ENCODE measurements at regions not wholly inside any gene's neighbourhood (a gene's known extent, or its start where the extent isn't known, plus 50 kb on each side); places are given as distances from the start of the nearest gene placed in this dataset.

DNA sequence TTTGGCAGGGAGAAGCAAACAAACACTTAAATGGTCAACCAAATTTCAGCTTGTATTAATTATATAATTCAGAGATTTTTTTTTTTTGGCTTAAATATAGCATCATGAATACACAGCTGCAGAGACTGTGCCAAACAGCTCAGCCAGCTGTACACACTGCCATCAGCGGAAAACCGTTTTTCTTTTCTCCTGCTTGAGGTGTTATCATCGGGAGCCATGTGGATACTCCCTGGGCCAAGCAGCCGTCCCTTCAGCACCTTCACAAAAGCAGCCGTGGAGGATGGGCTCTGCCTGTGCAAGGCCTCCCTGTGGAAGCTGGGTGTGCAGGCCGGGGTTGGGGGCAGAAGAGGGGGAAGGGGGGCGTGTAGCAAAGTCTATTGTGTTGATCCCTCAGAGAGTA lies 85.0 kb downstream of the NUF2 start:
- DNase-seq (ENCODE audit: low spot score): no peak

DNA sequence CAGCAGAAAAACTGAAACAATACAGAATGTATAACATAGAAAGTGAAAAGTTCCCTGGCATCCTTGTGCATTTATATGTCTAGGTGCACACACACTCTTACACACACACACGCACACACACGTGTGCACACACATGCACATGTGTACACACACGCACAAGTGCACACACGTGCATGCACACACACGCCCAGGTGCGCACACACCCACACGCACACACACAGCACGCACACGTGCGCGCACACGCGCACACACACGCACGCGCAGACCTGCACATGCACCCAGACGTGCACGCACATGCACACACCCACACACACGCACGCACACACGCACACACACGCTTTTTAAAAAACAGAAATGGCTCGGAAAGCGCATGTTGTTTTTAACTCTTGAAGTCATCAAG lies 86.5 kb downstream of the NUF2 start:
- DNase-seq (ENCODE audit: low spot score): no peak

DNA sequence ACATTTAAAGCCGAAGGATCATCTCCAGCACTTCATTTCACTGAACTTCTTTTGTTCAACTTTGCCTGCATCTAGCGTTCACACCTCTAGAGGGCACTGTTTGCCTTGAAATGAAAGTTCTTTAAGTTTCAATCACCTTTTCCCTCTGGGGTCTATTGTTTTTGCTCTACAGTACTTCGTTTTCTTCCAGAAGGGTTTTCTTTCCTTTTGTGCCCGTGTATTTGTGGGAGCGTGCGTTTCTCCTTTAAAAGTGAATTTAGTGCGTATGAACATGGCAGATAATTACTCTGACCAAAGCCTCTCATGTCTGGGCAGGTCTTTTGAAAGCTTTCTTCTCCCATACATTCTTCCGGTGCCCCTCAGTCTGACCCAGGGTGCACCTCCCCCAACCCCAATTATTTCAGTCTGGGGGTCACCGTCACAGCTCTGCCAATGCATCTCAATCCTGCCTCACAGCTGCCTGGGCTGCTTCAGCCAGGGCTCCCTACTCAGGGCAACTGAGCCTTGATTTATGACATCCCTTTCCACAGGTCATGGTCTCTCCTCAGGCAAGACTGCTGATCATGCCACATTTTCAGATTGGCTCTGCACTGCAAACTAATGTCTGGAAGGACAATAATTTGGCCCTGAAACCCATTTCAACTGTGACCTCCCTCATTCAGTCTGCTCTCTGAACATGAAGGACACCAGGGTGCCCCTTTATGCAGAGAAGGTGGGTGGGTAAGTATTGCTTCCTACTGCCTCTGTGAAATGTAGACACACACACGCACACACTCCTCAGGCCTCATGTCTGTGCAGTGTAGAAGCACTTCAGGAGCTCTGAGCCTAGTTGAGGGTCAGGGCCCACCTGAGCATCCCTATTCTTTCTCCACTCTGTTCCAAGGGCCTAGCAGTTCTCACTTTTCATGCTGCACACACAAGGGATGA lies 88.6 kb downstream of the NUF2 start:
- peak; percentile 36 for DNase-seq (ENCODE audit: low spot score)

DNA sequence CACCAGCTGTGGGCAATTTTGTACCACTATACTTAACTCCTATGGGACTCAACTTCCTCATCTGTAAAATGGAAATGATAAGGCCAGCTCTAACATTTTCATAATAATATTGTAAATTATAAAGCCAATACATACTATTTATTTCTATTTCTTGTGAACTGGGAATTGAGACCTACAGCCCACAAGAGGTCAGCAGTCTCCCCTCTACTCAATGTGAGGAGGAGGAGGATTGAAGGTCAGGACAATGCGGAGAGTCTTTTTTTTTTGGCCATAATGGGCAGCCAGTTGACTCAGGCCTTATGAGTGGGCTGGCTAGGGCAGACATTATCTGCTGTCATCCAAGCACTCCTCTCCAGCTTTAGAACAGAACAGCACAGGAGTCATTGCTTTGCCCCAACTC lies 90.5 kb downstream of the NUF2 start:
- no peak for DNase-seq (ENCODE audit: low spot score)

DNA sequence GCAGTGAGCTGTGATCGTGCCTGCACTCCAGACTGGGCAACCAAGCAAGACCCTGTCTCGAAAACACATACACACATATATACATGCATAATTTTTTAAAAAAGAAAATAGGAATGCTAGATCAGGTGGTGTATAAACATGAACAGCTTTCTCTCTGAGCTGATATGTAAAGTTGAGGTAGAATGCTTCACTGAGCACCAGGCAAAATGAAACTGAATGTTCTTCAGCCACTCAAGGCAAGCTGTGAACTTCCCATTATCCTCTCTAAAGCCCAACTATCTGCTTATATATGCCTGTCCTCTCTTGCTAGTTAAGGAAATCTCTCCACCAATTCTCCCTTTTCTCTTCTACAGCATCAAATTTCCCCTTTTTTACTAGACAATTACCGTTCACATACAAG lies 93.0 kb downstream of the NUF2 start:
- DNase-seq (ENCODE audit: low spot score): no peak

DNA sequence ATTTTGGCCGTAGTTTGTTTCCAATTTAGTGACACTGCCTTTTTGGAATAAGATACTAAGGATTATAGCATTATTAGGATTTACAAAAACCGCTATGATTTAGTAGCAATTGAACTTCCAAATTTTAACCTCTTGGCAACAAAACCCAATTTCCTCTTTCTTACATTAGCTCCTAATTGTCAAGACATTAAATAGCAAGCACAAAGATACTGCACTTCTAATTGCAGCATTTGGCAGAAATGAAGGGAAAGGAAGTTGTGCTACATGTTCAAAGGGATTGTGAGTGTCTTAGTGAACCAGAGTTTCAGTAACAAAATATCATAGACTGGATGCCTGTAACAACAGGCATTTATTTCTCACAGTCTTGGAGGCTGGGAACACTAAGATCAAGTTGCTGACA lies 99.9 kb downstream of the NUF2 start:
- DNase-seq (ENCODE audit: low spot score): no peak

DNA sequence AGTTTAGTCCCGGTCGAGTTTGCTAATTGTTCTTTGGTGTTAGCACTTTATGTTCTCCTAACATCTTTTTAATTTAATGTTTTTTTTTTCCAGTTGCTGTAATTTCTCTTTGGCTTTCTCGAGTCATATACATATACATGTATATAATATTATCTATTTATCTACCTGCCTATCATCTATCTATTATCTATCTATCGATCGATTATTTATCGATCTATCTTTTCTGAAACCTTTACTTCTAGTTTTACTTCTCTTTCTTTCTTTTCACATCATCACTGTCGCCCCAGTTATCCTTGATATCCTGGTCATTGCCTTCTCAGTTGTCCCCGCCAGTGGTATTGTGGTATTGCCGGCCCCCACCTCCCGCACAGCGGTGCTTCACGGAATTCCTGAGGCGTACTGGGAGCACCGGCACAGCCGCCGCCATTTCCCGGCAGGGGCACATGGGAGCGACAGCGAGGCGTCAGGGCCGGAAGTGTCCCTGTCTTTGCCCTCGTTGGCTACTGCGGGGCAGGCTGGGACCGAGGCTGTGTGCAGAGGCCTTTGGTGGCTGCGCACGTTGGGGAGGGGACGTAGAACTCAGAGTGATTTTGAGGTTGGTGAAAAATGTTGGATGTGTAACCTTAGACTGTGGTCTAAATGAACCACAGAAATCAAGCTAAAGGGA lies 101.1 kb downstream of the NUF2 start:
- no peak for DNase-seq (ENCODE audit: low spot score)

DNA sequence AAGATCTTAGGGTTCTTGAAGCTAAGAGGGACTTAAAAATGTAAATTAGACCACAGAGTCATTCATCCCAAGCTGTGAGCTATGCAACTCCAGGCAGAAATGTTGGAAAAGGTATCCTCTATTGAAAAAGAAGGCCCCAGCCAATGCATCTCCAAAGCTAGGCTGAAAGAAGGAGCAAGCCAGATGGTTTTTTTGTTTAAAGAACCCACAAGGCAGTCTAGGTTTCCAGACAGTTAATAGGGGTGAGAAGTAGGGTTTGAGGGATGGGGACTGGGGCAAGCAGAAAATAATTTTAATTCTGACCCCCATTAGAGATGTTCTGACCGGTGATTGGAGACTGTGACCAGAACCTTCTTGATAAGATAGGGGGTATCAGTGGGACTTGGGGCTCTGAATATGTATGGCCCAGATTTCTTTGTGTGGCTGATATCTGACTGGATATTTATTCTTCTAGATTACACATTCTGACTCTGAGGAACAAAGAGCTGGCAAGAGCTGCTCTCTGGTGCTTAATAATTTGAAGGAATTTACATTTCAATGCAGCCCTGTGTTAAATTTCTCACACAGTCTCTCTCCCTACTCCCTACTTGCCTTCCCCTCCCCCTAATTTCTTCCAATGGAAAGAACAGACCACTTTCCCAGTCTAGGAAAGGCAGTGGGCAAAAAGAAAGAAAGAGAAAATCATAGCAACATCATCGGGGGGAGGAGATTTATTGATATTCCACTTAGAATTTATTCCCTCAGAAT lies 104.9 kb downstream of the NUF2 start:
- DNase-seq (ENCODE audit: low spot score): no peak

DNA sequence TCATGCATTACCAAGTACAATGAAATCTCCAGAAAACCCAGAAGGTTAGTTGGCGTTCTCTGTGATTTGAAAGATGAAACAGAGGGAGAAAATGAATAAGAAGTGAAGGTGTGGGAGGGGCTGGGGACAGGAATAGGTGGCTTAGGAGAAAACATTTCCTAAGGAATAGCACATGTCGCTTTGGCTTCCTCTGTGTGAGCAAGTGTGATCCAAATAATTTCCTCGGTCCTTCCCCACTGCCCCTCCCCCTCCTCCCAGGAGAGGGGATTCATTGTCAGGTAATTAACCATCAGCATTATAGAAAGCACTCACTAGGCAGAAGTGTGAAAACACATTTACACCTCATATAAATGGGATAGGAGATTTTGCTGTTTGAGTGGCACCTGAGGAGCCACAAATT lies 105.5 kb downstream of the NUF2 start:
- no peak for DNase-seq (ENCODE audit: low spot score)

DNA sequence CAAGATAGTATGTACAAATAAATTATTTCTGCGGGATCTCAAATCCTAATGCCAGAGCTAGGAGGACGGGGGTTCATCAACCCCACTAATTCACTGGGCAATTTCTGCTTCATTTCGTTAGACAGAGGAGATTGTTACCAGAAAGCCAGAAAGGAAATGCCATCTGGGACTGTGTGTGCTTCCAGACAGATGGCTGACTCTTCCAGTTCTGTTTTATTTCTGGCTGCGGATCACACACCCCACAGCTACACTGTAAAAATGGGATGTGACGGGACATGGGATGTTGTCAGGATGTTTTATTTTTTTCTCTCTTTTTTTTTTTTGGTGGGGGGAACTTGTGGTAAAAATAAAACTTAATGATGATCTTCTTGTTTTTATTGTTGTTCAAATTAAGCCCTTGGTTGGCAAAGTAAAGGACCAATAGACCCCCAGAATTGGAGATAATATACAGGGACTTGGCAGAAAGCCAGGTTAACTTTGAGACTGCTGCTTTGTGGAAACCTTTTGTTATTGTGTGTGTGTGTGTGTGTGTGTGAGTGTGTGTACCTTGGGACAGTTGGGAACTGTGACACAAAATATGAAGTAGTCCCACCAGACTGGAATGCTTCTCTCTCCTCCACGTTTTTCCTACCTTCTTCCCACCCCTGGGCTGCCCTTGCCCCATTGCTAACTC lies 114.5 kb downstream of the NUF2 start:
- no peak for DNase-seq (ENCODE audit: low spot score)

DNA sequence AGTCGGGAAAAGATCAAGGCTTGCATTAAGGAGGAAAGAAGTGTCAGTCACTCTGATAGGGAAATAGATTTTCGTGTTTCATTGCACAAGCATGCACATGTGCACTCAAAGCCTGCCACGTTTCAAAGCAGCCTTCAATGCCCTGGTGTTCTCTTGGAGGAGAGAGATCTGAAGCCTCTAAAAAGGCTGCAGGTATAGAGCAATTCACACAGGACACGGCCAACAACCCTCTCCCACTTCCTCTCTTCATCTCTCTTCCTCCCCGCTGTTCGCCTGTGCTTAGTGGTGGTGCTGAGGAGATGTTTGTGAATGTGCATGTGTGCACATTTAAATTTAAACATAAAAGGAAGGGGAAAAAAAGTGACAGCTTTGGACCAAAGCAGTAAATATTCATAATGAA lies 117.7 kb downstream of the NUF2 start:
- DNase-seq (ENCODE audit: low spot score): no peak

DNA sequence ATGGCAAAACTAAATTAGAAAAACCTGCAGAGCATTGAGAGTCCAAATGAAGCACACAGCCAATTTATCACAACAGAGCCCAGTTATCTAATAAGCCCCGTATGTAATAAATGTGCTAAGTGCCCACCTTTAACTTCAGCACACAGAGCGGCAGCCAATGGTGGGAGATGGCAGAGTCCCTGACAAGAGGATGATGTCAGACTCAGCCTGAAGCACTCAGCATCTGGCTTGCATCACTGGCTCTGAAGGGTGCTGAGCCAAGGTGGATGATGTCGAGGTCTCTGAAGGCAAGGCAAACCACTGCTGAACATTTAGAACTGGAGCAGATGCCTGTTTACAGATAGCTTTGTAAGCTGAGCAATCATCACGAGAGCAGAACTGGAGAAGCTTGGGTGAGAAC lies 118.3 kb downstream of the NUF2 start:
- no peak for DNase-seq (ENCODE audit: low spot score)

DNA sequence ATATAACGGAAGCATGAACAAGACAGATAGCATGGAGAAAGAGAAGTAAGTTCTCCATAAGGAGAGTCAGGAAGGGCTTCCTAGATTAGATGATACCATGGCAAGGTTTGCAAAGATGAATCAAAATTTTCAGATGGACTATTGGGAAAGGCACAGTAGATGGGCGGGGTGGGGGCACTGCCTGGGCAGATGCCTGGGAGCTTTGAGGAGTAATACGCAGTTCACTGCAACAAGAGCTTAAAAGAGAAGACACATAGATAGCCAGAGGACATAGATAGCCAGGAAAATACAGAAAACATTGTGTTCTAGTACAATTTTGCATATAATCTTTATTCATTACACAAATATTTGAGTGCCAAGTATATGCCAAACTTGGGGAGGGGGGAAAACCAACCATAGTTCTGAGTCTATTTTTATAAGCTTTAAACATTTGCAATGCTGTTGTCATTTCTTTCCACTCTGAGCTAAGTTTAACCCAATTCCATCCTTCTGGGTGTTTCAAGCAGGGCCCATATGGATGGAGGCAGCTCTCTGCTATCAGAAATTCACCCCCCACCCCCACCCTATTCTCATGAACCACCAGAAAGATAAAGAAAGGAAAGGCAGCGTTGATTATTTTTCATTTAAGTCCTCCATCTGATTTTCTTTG lies 120.6 kb downstream of the NUF2 start:
- no peak for DNase-seq (ENCODE audit: low spot score)

DNA sequence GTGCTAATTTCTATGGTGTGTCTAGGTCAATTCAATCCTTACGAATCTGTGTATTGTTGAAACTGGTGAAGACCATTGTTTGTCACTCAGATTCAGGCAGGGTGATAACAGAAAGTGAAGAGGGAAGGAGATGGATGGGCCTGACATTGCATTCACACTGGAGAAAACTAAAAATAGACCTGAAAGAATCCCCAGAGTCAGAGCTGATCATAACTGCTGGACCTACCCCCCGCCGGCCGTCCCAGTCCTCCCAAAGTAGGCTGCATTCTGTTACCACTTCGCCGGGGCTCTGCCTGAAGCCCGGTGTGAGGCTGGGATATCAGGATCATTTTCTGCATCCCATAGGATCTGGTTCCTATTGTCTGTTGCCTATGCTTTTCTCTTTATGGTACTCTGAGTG lies 121.1 kb downstream of the NUF2 start:
- no peak for DNase-seq (ENCODE audit: low spot score)

DNA sequence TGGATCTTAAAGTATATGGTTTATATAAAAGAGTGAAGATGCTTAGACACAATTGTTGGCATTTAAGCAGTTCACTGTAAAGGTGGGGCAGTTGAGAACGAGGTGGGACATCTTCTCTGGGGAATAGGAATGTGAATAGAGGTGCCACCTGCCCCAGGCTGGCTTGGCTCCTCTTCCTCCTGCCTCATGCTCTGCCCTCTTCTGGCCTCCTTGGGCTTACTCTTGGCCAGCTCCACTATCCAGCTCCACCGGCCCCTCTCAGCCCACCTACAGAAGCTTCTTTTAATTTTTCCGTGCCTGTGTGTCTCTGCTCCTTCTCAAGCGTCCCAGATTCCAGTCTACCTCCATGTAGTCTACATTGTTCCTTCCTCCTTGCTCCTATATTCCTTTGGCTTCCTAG lies 122.1 kb downstream of the NUF2 start:
- no peak for DNase-seq (ENCODE audit: low spot score)

DNA sequence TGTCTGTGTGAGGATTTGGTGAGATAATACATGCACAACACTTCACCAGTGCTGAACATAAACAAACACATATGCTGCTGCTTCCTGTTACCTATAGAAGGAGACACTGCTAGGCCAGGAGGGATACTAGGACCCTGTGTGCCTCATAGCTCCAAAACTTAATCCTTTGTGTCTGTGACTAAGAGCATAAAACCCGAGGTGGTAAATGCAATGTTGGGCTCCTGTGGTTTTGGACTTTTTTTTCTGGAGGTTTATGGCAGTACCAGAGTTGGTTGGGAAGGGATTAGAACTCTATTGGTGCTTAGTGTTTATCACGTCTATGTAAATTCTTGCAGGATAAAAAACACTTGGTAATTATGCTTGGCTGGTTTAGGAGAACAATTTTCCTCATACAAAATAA lies 122.9 kb downstream of the NUF2 start:
- DNase-seq (ENCODE audit: low spot score): no peak

DNA sequence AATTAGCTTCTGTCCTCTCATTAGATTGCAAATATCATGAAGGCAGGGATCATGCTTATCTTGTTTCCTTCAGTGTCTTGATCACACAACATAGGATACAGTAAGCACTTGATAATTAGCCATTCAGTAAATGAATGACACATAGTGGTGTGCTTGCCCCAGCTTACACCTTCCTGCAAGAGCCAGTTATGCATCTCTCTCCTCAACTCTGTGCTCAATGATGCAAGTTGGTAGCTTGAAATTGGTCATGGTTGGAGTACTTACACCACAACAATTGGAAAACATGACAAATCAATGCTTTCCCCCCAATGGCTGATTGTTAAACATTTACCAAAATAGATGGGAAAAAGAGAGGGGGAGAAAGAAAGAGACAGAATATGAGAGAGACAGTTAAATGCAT lies 129.2 kb downstream of the NUF2 start:
- no peak for DNase-seq (ENCODE audit: low spot score)

DNA sequence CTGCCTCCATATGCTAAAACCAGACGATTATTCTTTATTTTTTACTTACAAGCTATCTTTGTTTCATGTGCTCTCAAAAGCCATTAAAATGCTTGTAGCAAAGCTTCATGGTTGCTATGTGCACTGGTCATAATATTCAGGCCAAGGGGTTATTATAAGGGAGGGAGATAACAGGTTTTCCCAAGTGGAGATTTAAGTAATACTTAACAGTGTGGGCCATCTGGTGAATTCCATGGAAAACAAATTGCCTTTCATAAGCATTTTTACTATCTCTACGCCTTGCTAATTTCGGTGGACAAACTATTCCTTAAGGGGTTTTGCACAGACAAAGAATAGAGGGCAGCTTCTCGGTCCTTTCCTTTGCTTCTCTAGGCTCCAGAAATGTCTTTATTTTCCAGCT lies 137.8 kb downstream of the NUF2 start:
- no peak for DNase-seq (ENCODE audit: low spot score)

DNA sequence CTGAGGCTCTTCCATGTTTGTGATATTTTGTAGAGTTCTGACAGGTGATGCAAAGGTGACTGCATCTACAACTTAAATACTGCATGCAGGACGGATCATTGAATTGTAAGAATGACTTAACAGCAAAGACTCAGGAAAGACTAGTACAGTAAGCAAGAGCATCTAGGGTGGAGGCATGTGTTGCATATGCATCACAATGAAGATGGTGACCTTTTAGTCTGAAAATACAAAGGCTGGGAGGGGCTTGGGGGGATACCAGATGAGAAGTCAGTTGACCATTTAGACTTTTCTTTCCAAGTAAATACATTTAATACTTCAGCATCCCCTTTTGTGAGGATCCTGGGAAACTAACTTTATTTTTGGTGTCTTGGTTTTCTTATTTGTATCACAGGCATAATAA lies 145.5 kb downstream of the NUF2 start:
- DNase-seq (ENCODE audit: low spot score): no peak

DNA sequence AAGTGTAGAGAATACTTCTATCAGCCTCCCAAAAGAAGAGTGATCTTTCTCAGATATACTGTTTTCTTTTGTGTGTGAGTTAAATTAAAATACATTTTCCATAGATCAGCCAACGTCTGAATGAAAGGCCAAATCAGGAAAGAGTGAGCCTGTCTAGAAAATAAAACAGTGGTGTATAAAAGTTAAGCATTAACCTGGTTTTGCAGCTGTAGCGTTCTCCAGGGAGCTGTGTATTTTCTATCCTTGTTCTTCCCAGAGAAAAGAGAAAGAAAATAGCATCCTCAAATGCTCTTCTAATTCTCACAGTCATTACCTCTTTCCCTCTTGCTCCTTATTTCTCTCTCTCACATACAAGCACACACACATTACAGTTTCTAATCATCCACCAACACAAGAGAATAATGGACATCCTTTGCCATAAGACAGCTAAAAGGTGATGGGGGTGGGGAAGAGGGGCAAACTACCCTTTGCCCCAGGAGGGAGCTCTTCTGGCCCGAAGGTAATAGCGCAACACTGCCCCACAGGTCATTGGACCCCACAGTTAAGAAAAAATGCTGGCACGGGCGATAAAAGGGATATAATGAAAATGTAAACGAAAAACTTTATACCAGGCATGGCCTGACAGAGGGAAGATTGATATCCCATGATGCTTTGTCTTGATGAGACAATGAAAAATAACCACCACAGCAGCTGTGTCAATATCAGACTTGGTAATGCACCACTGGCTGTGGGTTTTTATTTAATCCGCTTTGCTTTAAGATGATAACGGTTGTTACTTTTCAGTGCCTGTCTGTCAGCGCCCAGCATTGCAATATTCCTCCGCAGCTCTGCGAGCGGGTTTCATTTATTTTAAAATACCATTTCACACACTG lies 150.3 kb downstream of the NUF2 start:
- DNase-seq (ENCODE audit: low spot score): no peak
